ENCODE measurements at regions not wholly inside any gene's neighbourhood (a gene's known extent, or its start where the extent isn't known, plus 50 kb on each side); places are given as distances from the start of the nearest gene placed in this dataset.
"Not testable (repeated sequence)": the region's sequence is repeated elsewhere in the genome, so short reads cannot be mapped to it uniquely, and the experiment has no call there.

GRCh38 chr17:51355441-51356410 lies 95.4 kb downstream of the UTP18 start:
- Histone ChIP-seq H3K36me3 (ENCODE audit: control insufficient read depth, insufficient read depth, low read length) (no peaks in the 10 kb centered on the region), H3K27me3 (ENCODE audit: control insufficient read depth, insufficient read depth, low read length) (peaks cover 5% of the 10 kb centered on the region), H3K4me3 (ENCODE audit: low read depth, low read length) (no peak overlapping the region)
- no peak for TF ChIP-seq CTCF (IDR thresholded peaks at IDR 0.05; ENCODE audit: insufficient read depth, low read length, poor library complexity, severe bottlenecking)
- no peak for DNase-seq (ENCODE audit: low read depth)

GRCh38 chr17:51359055-51359454 lies 98.7 kb downstream of the UTP18 start:
- TF ChIP-seq CTCF (IDR thresholded peaks at IDR 0.05; ENCODE audit: insufficient read depth, low read length, poor library complexity, severe bottlenecking) = no peak
- H3K36me3 ChIP-seq (ENCODE audit: control insufficient read depth, insufficient read depth, low read length) = no peaks in the 10 kb centered on the region
- peaks cover 5% of the 10 kb centered on the region for H3K27me3 ChIP-seq (ENCODE audit: control insufficient read depth, insufficient read depth, low read length)

GRCh38 chr17:51362811-51363585 lies 102.7 kb downstream of the UTP18 start:
- H3K36me3 ChIP-seq (ENCODE audit: control insufficient read depth, insufficient read depth, low read length) = no peaks in the 10 kb centered on the region
- no peak for TF ChIP-seq CTCF (IDR thresholded peaks at IDR 0.05; ENCODE audit: insufficient read depth, low read length, poor library complexity, severe bottlenecking)
- H3K27me3 ChIP-seq (ENCODE audit: control insufficient read depth, insufficient read depth, low read length) = no peaks in the 10 kb centered on the region
- no peak overlapping the region for H3K4me3 ChIP-seq (ENCODE audit: low read depth, low read length)
- DNase-seq (ENCODE audit: low read depth) = no peak

More at GRCh38 chr17:51359055-51359454, 98.7 kb downstream of the UTP18 start:
- no peak overlapping the region for H3K4me3 ChIP-seq (ENCODE audit: low read depth, low read length)
- DNase-seq (ENCODE audit: low read depth) = no peak

GRCh38 chr17:51365090-51365489 lies 104.7 kb downstream of the UTP18 start:
- TF ChIP-seq CTCF (IDR thresholded peaks at IDR 0.05; ENCODE audit: insufficient read depth, low read length, poor library complexity, severe bottlenecking) = no peak
- no peaks in the 10 kb centered on the region for H3K27me3 ChIP-seq (ENCODE audit: control insufficient read depth, insufficient read depth, low read length)
- H3K4me3 ChIP-seq (ENCODE audit: low read depth, low read length) = no peak overlapping the region
- no peak for DNase-seq (ENCODE audit: low read depth)
- no peaks in the 10 kb centered on the region for H3K36me3 ChIP-seq (ENCODE audit: control insufficient read depth, insufficient read depth, low read length)

- Histone ChIP-seq H3K27me3 (ENCODE audit: control insufficient read depth, insufficient read depth, low read length) (no peaks in the 10 kb centered on the region), H3K4me3 (ENCODE audit: low read depth, low read length) (no peak overlapping the region), H3K36me3 (ENCODE audit: control insufficient read depth, insufficient read depth, low read length) (no peaks in the 10 kb centered on the region)
- no peak for TF ChIP-seq CTCF (IDR thresholded peaks at IDR 0.05; ENCODE audit: insufficient read depth, low read length, poor library complexity, severe bottlenecking)
- DNase-seq (ENCODE audit: low read depth) = no peak
These were observed 106.5 kb downstream of the UTP18 start for GRCh38 chr17:51366866-51367265.

GRCh38 chr17:51367836-51368235 lies 107.5 kb downstream of the UTP18 start:
- DNase-seq (ENCODE audit: low read depth) = not testable (repeated sequence)

More at GRCh38 chr17:51367836-51368235, 107.5 kb downstream of the UTP18 start:
- not testable (repeated sequence) for H3K36me3 ChIP-seq (ENCODE audit: control insufficient read depth, insufficient read depth, low read length); H3K4me3 ChIP-seq (ENCODE audit: low read depth, low read length); H3K27me3 ChIP-seq (ENCODE audit: control insufficient read depth, insufficient read depth, low read length)

Data from kidney epithelial cell (primary cell).